ENCODE measurements at regions not wholly inside any gene's neighbourhood (a gene's known extent, or its start where the extent isn't known, plus 50 kb on each side); places are given as distances from the start of the nearest gene placed in this dataset.

DNA sequence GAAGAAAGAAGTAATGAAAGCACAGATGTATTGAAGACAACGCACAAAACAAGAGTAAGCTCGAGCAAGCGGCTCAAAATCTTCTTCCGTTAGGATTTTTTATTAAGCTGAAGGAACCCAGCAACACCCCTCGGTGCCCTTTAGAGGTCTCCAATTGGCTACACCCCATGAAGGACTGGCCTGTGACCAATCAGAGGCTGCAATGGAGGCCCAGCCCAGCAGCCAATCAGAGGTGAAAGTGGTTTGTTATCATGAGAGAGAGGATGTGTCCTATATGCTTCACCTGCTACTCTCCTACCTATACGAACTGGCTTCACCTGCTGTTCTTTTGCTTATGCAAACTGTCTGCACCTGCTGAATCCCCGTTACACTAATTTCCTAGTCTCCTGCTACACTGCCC, 358.8 kb downstream of the C12orf50 start:
- TF ChIP-seq EZH2 (IDR thresholded peaks at IDR 0.05; ENCODE audit: low read length) = no peak
- TF ChIP-seq, protein P1, sequence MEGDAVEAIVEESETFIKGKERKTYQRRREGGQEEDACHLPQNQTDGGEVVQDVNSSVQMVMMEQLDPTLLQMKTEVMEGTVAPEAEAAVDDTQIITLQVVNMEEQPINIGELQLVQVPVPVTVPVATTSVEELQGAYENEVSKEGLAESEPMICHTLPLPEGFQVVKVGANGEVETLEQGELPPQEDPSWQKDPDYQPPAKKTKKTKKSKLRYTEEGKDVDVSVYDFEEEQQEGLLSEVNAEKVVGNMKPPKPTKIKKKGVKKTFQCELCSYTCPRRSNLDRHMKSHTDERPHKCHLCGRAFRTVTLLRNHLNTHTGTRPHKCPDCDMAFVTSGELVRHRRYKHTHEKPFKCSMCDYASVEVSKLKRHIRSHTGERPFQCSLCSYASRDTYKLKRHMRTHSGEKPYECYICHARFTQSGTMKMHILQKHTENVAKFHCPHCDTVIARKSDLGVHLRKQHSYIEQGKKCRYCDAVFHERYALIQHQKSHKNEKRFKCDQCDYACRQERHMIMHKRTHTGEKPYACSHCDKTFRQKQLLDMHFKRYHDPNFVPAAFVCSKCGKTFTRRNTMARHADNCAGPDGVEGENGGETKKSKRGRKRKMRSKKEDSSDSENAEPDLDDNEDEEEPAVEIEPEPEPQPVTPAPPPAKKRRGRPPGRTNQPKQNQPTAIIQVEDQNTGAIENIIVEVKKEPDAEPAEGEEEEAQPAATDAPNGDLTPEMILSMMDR (optimal IDR thresholded peaks at IDR 0.05 in 1 of 3, IDR thresholded peaks at IDR 0.05 in 1 of 3, conservative IDR thresholded peaks at IDR 0.05 in 1 of 3; ENCODE audit: extremely low read depth in 1 of 3, insufficient read depth in 2 of 3, low read length in 3 of 3) = no peak

All from keratinocyte (primary cell).